WTC11 (cell line): ENCODE measurements at regions not wholly inside any gene's neighbourhood (a gene's known extent, or its start where the extent isn't known, plus 50 kb on each side); places are given as distances from the start of the nearest gene placed in this dataset.

Experiments used
- ATAC-seq: fragments of 200-7000 bp; cut with Tn5 transposase; 2 replicates; pipeline ENCODE4 v1.10.0; 2021; ENCODE audit warnings: mild to moderate bottlenecking, moderate library complexity
- CTCF ChIA-PET: fragments of 300-600 bp; sonication (Branson Sonifier 250); formaldehyde crosslinking; loops from one replicate; lab custom pipeline; 2021; ENCODE audit warnings: antibody characterized with exemption; lab: Charles Lee
- POLR2A ChIA-PET: fragments of 350-600 bp; sonication (Branson Sonifier 250); formaldehyde crosslinking; loops from one replicate; lab custom pipeline; 2021; ENCODE audit warnings: antibody characterized with exemption; lab: Charles Lee
- DNase-seq: peaks from one replicate; pipeline ENCODE4 v3.0.0; 2021; ENCODE audit warnings: low spot score
- H3K27ac Mint-ChIP-seq: 2 replicates; pipeline ENCODE4 v1.8.0; 2021; ENCODE audit warnings: mixed read lengths
- H3K27me3 Mint-ChIP-seq: 2 replicates; pipeline ENCODE4 v1.8.0; 2021; ENCODE audit warnings: low read depth, mild to moderate bottlenecking, moderate library complexity, mixed read lengths
- H3K36me3 Mint-ChIP-seq: 2 replicates; pipeline ENCODE4 v1.8.0; 2021; ENCODE audit warnings: mixed read lengths
- H3K4me1 Mint-ChIP-seq: 2 replicates; pipeline ENCODE4 v1.8.0; 2022; ENCODE audit warnings: mixed read lengths
- H3K4me3 Mint-ChIP-seq: 2 replicates; pipeline ENCODE4 v1.8.0; 2021; ENCODE audit warnings: mild to moderate bottlenecking, moderate library complexity, mixed read lengths
- H3K9me3 Mint-ChIP-seq: 2 replicates; pipeline ENCODE4 v1.8.0; 2021; ENCODE audit warnings: mixed read lengths
- ATF2 ChIP-seq: sonication (generic); formaldehyde crosslinking; IDR thresholded peaks from 2 replicates; pipeline ENCODE4 v1.8.1; 2022; ENCODE audit warnings: low read depth, missing genetic modification reagents, borderline replicate concordance
- ATF6 ChIP-seq: sonication (generic); formaldehyde crosslinking; IDR thresholded peaks from 2 replicates; pipeline ENCODE4 v1.8.1; 2023; ENCODE audit warnings: mild to moderate bottlenecking, missing genetic modification reagents
- E2F5 ChIP-seq: sonication (generic); formaldehyde crosslinking; IDR thresholded peaks from 2 replicates; pipeline ENCODE4 v1.8.1; 2022; ENCODE audit warnings: mild to moderate bottlenecking, moderate library complexity, missing genetic modification reagents
- ESRRA ChIP-seq: sonication (generic); formaldehyde crosslinking; IDR thresholded peaks from 2 replicates; pipeline ENCODE4 v1.8.1; 2022; ENCODE audit warnings: mild to moderate bottlenecking, missing genetic modification reagents, borderline replicate concordance
- GRHL2 ChIP-seq: fragments of 250-450 bp; sonication (Bioruptor Pico); IDR thresholded peaks from 2 replicates; pipeline ENCODE4 v1.8.0; 2022; ENCODE audit warnings: mild to moderate bottlenecking, moderate library complexity; ENCODE audit not compliant: insufficient replicate concordance, severe bottlenecking
- IRF1 ChIP-seq: sonication (generic); formaldehyde crosslinking; IDR thresholded peaks from 2 replicates; pipeline ENCODE4 v1.8.0; 2023; ENCODE audit warnings: missing genetic modification reagents
- NR1H2 ChIP-seq: sonication (generic); formaldehyde crosslinking; IDR thresholded peaks from 2 replicates; pipeline ENCODE4 v1.9.0; 2021; ENCODE audit warnings: mild to moderate bottlenecking, moderate library complexity, missing genetic modification reagents
- NR2C2 ChIP-seq: sonication (generic); formaldehyde crosslinking; IDR thresholded peaks from 2 replicates; pipeline ENCODE4 v1.8.0; 2022; ENCODE audit warnings: mild to moderate bottlenecking, missing genetic modification reagents
- NR3C1 ChIP-seq: sonication (generic); formaldehyde crosslinking; conservative IDR thresholded peaks from 2 replicates; pipeline ENCODE4 v1.8.1; 2023; ENCODE audit warnings: low read depth, mild to moderate bottlenecking, missing genetic modification reagents
- PRRX2 ChIP-seq: fragments of 250-450 bp; sonication (Bioruptor Pico); IDR thresholded peaks from 2 replicates; pipeline ENCODE4 v1.8.0; 2021; ENCODE audit warnings: mild to moderate bottlenecking
- SOX15 ChIP-seq: fragments of 250-450 bp; sonication (Bioruptor Pico); IDR thresholded peaks from 2 replicates; pipeline ENCODE4 v1.9.0; 2021; ENCODE audit warnings: mild to moderate bottlenecking
- TEAD1 ChIP-seq: sonication (generic); formaldehyde crosslinking; IDR thresholded peaks from 2 replicates; pipeline ENCODE4 v1.8.0; 2022; ENCODE audit warnings: mild to moderate bottlenecking, missing genetic modification reagents
- ZBTB43 ChIP-seq: sonication (generic); formaldehyde crosslinking; IDR thresholded peaks from 2 replicates; pipeline ENCODE4 v1.8.1; 2023; ENCODE audit warnings: mild to moderate bottlenecking, missing genetic modification reagents
- ZNF232 ChIP-seq: sonication (generic); formaldehyde crosslinking; IDR thresholded peaks from 2 replicates; pipeline ENCODE4 v1.8.0; 2022; ENCODE audit warnings: mild to moderate bottlenecking, missing genetic modification reagents
- ZNF416 ChIP-seq: fragments of 250-450 bp; sonication (Bioruptor Pico); IDR thresholded peaks from 2 replicates; pipeline ENCODE4 v1.9.0; 2021; ENCODE audit warnings: mild to moderate bottlenecking, inconsistent platforms
- ZNF671 ChIP-seq: fragments of 250-450 bp; sonication (Bioruptor Pico); IDR thresholded peaks from 2 replicates; pipeline ENCODE4 v1.8.0; 2021; ENCODE audit warnings: mild to moderate bottlenecking
- ZSCAN18 ChIP-seq: fragments of 250-450 bp; sonication (Bioruptor Pico); IDR thresholded peaks from 2 replicates; pipeline ENCODE4 v2.1.2; 2022; ENCODE audit warnings: mild to moderate bottlenecking, moderate library complexity

- Mint-ChIP-seq H3K27ac (no peak overlapping the region), H3K9me3 (no peaks in the 10 kb centered on the region), H3K4me1 (peaks cover 5% of the 10 kb centered on the region), H3K36me3 (peaks cover 25% of the 10 kb centered on the region), H3K27me3 (no peaks in the 10 kb centered on the region), H3K4me3 (no peak overlapping the region)
- DNase-seq (no peak), ATAC-seq (no peak)
- CTCF ChIA-PET: no interaction called here
- TF ChIP-seq TEAD1 (CRISPR knock-in tag): no peak
- POLR2A ChIA-PET: no interaction called here
Observed at GRCh38 chr7:35900651-35901050, 99.8 kb downstream of the SEPTIN7 start.

- no peak for DNase-seq
- no peak for ATAC-seq
- CTCF ChIA-PET: no interaction called here
- no peak for TF ChIP-seq ZBTB43 (CRISPR knock-in tag)
- no peak for TF ChIP-seq NR2C2 (CRISPR knock-in tag)
- TF ChIP-seq IRF1 (CRISPR knock-in tag): no peak
- no peak for TF ChIP-seq ESRRA (CRISPR knock-in tag)
- TF ChIP-seq NR1H2 (CRISPR knock-in tag): no peak
- no peak for TF ChIP-seq ZNF416 (CRISPR knock-in tag)
- no peak for TF ChIP-seq ZNF232
- no peak for TF ChIP-seq NR3C1 (CRISPR knock-in tag)
- TF ChIP-seq ZSCAN18 (CRISPR knock-in tag): no peak
- no peak for TF ChIP-seq E2F5 (CRISPR knock-in tag)
- no peak for TF ChIP-seq SOX15 (CRISPR knock-in tag)
- no peak for TF ChIP-seq PRRX2 (CRISPR knock-in tag)
- no peak for TF ChIP-seq ATF2
- no peak for TF ChIP-seq TEAD1 (CRISPR knock-in tag)
- no peak for TF ChIP-seq ATF6 (CRISPR knock-in tag)
- no peak for TF ChIP-seq ZNF671
- no peak for TF ChIP-seq GRHL2 (CRISPR knock-in tag)
- H3K9me3 Mint-ChIP-seq: no peaks in the 10 kb centered on the region; the same call in 1 of the 2 replicates
- peaks cover 18% of the 10 kb centered on the region for H3K36me3 Mint-ChIP-seq
- POLR2A ChIA-PET: no interaction called here
- H3K27ac Mint-ChIP-seq: no peak overlapping the region
- no peaks in the 10 kb centered on the region for H3K27me3 Mint-ChIP-seq
- peaks cover 21% of the 10 kb centered on the region for H3K4me1 Mint-ChIP-seq
- H3K4me3 Mint-ChIP-seq: no peak overlapping the region
Observed at GRCh38 chr7:35905555-35905954, 104.7 kb downstream of the SEPTIN7 start.
